ENCODE measurements at regions not wholly inside any gene's neighbourhood (a gene's known extent, or its start where the extent isn't known, plus 50 kb on each side); places are given as distances from the start of the nearest gene placed in this dataset.

- TF ChIP-seq CTCF (tag by site-specific recombination; IDR thresholded peaks at IDR 0.05) = no peak
- no peak for TF ChIP-seq MYNN (tag by site-specific recombination; IDR thresholded peaks at IDR 0.05; ENCODE audit: borderline replicate concordance)
- no peak for TF ChIP-seq PBX3 (CRISPR knock-in tag; IDR thresholded peaks at IDR 0.05)
- TF ChIP-seq ZNF664 (tag by site-specific recombination; IDR thresholded peaks at IDR 0.05) = no peak
- TF ChIP-seq KLF16 (tag by site-specific recombination; IDR thresholded peaks at IDR 0.05) = no peak
- TF ChIP-seq ZBTB10 (tag by site-specific recombination; IDR thresholded peaks at IDR 0.05) = no peak
- no peak for TF ChIP-seq ZNF449 (tag by site-specific recombination; IDR thresholded peaks at IDR 0.05)
- no peak for TF ChIP-seq ZNF639 (tag by site-specific recombination; IDR thresholded peaks at IDR 0.05)
- TF ChIP-seq ZNF354C (tag by site-specific recombination; IDR thresholded peaks at IDR 0.05; ENCODE audit: borderline replicate concordance, low read depth) = no peak
- TF ChIP-seq ZNF501 (tag by site-specific recombination; IDR thresholded peaks at IDR 0.05) = no peak
- no peak for TF ChIP-seq RBAK (tag by site-specific recombination; IDR thresholded peaks at IDR 0.05)
- no peak for TF ChIP-seq YY2 (tag by site-specific recombination; IDR thresholded peaks at IDR 0.05)
- TF ChIP-seq YY1 (tag by site-specific recombination; IDR thresholded peaks at IDR 0.05) = no peak
- TF ChIP-seq ZNF423 (tag by site-specific recombination; IDR thresholded peaks at IDR 0.05) = no peak
These were observed 84.9 kb downstream of the IZUMO3 start for GRCh38 chr9:24460781-24461180.
